Right lobe of liver (tissue), 6 donors: ENCODE measurements at regions not wholly inside any gene's neighbourhood (a gene's known extent, or its start where the extent isn't known, plus 50 kb on each side); places are given as distances from the start of the nearest gene placed in this dataset.

Source experiments
- ATAC-seq, 4 donors: fragments of 200-7000 bp; cut with Tn5 transposase; one replicate each; pipeline ENCODE4 v1.9.1; 2020; ENCODE audit warnings: mild to moderate bottlenecking in 4 of 4, moderate library complexity in 4 of 4
- DNase-seq, 3 donors: peaks; one replicate each; pipeline ENCODE4 v3.0.0-alpha.2; 2020
- H3K27ac ChIP-seq, 3 donors: fragments of 200-600 bp; one replicate each; pipeline ENCODE4 v1.8.0; 2022
- H3K27me3 ChIP-seq, 2 donors: fragments of 200-600 bp; one replicate each; pipeline ENCODE4 v1.8.0; 2022
- H3K36me3 ChIP-seq, 4 donors: fragments of 200-600 bp; sonication (generic) in 1 of 4; one replicate each; pipeline versions ENCODE4 v1.5.1 to v1.8.0; 2017 to 2022; ENCODE audit warnings: control low read depth in 1 of 4
- H3K4me1 ChIP-seq, 4 donors: fragments of 200-600 bp; sonication (generic) in 1 of 4; one replicate each; pipeline versions ENCODE4 v1.5.1 to v1.8.0; 2017 to 2022; ENCODE audit warnings: control low read depth in 1 of 4
- H3K4me3 ChIP-seq, 3 donors: fragments of 200-600 bp; one replicate each; pipeline ENCODE4 v1.8.0; 2022
- H3K9me3 ChIP-seq, 4 donors: fragments of 200-600 bp; sonication (generic) in 1 of 4; one replicate each; pipeline versions ENCODE4 v1.5.1 to v1.8.0; 2017 to 2022; ENCODE audit warnings: control low read depth in 1 of 4
- POLR2A ChIP-seq: fragments of 450-650 bp; IDR thresholded peaks from one replicate; pipeline ENCODE4 v1.6.1; 2017; ENCODE audit warnings: antibody characterized with exemption, mild to moderate bottlenecking
- WGBS: methylation state at CpG from one replicate; pipeline ENCODE4 v1.1.6; 2018; ENCODE audit warnings: low coverage, low lambda C conversion rate; ENCODE audit not compliant: insufficient coverage; ENCODE audit errors: missing lambda C conversion rate; 5-methylcytosine and 5-hydroxymethylcytosine counted together
- intact Hi-C, 2 donors: fragments of 100-400 bp; cut with DNase I; formaldehyde crosslinking; loops; one replicate each; pipeline versions ENCODE4 v1.11.2 to v1.14.1; 2022
- TF ChIP-seq, protein P1 (sequence below), 4 donors: fragments of 200-600 bp in 3 of 4; fragments of 450-650 bp in 1 of 4; IDR thresholded peaks; one replicate each; pipeline versions ENCODE4 v1.5.1 to v1.8.0; 2016 to 2022; ENCODE audit warnings: antibody characterized with exemption in 4 of 4, mild to moderate bottlenecking in 2 of 4
- donor health status: DM: no; HTN: yes; CAD: no.
- donor health status: DM: no; HTN: no; CAD: no.
- donor health status: DM: no; HTN: no; CAD: no.
- donor health status: DM: no; HTN: yes; CAD: no.
- donor health status: DM: no; HTN: yes; CAD: no.

DNA sequence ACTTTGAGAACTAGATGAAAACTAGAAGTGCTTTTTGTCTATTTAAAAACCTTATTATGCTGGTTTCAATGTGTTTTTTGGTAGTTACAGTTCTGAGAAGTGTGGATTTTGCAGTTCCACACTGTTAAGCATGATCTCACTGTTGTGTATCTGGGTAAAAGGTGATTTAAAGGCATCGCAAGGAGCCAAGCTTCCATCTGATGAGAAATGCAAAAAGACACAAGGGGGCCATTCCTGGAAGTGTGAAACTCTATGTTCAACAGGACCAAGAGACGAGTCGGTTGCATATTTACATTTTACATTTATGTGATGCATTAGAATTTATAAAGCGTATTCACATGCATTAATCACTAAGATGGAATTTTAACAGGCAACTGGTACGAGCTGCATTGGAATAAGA is 490.8 kb downstream of the NPIPA7 start:
- Histone ChIP-seq H3K36me3 (no peaks in the 10 kb centered on the region), H3K4me3 (no peak overlapping the region), H3K27ac (no peak overlapping the region), H3K27me3 (no peaks in the 10 kb centered on the region), H3K4me1 (no peaks in the 10 kb centered on the region), H3K9me3 (no peaks in the 10 kb centered on the region)
- intact Hi-C loops, result no loop called here
- TF ChIP-seq, protein P1, sequence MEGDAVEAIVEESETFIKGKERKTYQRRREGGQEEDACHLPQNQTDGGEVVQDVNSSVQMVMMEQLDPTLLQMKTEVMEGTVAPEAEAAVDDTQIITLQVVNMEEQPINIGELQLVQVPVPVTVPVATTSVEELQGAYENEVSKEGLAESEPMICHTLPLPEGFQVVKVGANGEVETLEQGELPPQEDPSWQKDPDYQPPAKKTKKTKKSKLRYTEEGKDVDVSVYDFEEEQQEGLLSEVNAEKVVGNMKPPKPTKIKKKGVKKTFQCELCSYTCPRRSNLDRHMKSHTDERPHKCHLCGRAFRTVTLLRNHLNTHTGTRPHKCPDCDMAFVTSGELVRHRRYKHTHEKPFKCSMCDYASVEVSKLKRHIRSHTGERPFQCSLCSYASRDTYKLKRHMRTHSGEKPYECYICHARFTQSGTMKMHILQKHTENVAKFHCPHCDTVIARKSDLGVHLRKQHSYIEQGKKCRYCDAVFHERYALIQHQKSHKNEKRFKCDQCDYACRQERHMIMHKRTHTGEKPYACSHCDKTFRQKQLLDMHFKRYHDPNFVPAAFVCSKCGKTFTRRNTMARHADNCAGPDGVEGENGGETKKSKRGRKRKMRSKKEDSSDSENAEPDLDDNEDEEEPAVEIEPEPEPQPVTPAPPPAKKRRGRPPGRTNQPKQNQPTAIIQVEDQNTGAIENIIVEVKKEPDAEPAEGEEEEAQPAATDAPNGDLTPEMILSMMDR (IDR thresholded peaks at IDR 0.05), result no peak
- no peak for TF ChIP-seq POLR2A
- ATAC-seq (no peak), DNase-seq (no peak)
- 39% methylated on average over 5 of the region's 5 CpGs for WGBS

DNA sequence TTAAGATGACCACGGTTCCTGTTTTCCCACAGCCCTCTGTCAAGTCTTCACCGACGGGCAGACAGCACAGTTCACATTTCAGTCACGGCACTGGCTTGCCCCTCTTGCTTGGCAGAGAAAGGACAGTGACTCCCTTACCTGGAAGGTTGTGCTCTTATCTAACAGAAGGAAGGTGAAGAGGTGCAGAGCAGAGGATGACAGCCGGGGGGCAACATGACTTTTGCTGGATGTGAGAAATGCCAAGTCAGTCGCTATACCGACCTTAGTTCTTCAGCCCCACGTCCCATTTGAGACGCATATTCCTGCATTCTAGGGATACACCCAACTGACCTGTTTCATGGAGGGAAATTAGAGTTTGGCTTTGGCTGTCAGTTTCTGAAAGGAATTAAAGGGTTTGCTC is 492.3 kb downstream of the NPIPA7 start:
- no peaks in the 10 kb centered on the region for H3K27me3 ChIP-seq
- no peaks in the 10 kb centered on the region for H3K36me3 ChIP-seq
- no peaks in the 10 kb centered on the region for H3K9me3 ChIP-seq
- intact Hi-C loops, result no loop called here
- H3K4me3 ChIP-seq, result no peak overlapping the region
- DNase-seq, result no peak
- ATAC-seq, result no peak
- WGBS, result 47% methylated on average over 7 of the region's 9 CpGs
- H3K27ac ChIP-seq, result no peak overlapping the region
- TF ChIP-seq POLR2A, result no peak
- TF ChIP-seq, protein P1 (IDR thresholded peaks at IDR 0.05), result no peak
- no peaks in the 10 kb centered on the region for H3K4me1 ChIP-seq

DNA sequence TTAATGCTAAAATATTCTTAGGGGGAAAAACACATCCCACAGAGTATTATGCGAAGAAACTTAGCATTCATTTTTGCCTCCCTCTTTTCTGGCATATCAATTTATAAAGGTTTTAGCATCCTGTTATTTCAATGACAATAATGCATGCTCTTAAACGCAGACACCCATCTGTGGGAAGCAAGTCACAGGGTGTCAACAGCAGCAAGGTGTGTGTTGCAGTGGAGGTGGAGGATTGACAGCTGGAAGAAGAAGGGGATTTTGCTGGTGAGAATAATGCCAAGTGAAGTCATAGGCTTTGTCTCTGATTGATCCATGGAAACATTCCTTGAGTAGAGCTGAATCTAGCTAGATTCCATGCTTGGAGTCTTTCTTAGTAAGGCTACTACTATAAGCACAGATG is 498.1 kb downstream of the NPIPA7 start:
- TF ChIP-seq POLR2A, result no peak
- TF ChIP-seq, protein P1 (IDR thresholded peaks at IDR 0.05), result no peak
- intact Hi-C loops, result no loop called here
- DNase-seq, result no peak
- Histone ChIP-seq H3K36me3 (no peaks in the 10 kb centered on the region), H3K9me3 (no peaks in the 10 kb centered on the region), H3K27ac (no peak overlapping the region), H3K4me1 (no peaks in the 10 kb centered on the region), H3K4me3 (no peak overlapping the region), H3K27me3 (no peaks in the 10 kb centered on the region)
- ATAC-seq, result no peak
- 49% methylated on average over 2 of the region's 2 CpGs for WGBS

DNA sequence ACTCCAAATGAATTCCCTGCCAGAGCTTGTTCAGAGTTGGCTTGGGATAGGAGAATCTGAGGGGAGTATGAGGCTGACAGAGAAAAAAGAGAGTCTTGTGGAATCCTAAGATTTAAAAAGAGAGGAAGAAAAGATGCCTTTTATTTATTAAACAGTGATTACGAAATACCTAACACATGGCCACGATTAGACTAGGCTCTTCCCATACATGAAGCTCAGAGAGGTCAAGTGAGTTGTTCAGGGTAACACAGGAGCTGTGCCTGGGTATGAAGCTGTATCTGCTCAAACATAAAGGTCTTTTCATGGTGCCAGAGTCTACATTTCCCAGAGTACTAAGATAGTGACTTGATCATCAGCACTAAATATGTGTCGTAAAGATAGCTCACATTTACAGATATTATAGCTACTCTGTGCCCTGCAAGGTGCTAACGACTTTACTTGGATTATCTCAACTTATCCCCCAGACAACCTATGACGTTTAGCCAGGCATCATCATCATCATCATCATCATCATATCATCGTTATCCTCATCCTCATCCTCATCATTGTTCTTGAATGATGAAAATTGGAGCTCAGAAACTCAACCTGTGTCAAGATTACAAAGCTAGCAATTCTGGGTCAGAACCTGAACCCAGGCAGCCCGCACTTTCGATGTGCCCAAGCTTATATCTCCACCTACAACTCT is 500.8 kb downstream of the NPIPA7 start:
- ATAC-seq (no peak), DNase-seq (no peak)
- no peak for TF ChIP-seq POLR2A
- TF ChIP-seq, protein P1 (IDR thresholded peaks at IDR 0.05), result no peak
- no peaks in the 10 kb centered on the region for H3K9me3 ChIP-seq
- WGBS, result 34% methylated on average over 8 of the region's 8 CpGs
- no peak overlapping the region for H3K4me3 ChIP-seq
- no peaks in the 10 kb centered on the region for H3K27me3 ChIP-seq
- H3K4me1 ChIP-seq, result no peaks in the 10 kb centered on the region
- no peaks in the 10 kb centered on the region for H3K36me3 ChIP-seq
- H3K27ac ChIP-seq, result no peak overlapping the region
- intact Hi-C loops, result no loop called here

DNA sequence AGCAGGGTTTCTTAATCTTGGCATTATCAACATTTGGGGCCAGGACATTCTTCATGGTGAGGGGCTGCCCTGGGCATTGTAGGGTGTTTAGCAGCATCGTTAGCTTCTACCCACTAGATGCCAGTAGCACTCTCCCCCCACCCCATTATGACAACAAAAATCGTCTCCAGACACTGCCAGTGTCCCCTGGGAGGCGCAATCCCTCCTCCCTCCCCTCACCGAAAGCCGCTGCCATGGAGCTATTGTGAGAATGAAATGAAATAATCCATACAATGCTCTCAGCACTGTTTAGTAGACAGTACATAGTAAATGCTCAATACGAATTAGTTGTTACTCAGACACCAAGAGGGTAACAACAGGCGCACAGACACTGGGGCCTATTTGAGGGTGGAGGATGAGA is 502.9 kb downstream of the NPIPA7 start:
- 40% methylated on average over 6 of the region's 7 CpGs for WGBS
- Histone ChIP-seq H3K27ac (no peak overlapping the region), H3K4me1 (no peaks in the 10 kb centered on the region), H3K27me3 (no peaks in the 10 kb centered on the region), H3K4me3 (no peak overlapping the region), H3K9me3 (no peaks in the 10 kb centered on the region), H3K36me3 (no peaks in the 10 kb centered on the region)
- no peak for ATAC-seq
- TF ChIP-seq POLR2A, result no peak
- TF ChIP-seq, protein P1 (IDR thresholded peaks at IDR 0.05), result no peak
- intact Hi-C loops, result no loop called here
- no peak for DNase-seq
